LNCaP clone FGC (cell line): ENCODE measurements at regions not wholly inside any gene's neighbourhood (a gene's known extent, or its start where the extent isn't known, plus 50 kb on each side); places are given as distances from the start of the nearest gene placed in this dataset.

Experiments
- DNase-seq: peaks from one replicate; pipeline ENCODE4 v3.0.0-alpha.2; 2011; ENCODE audit warnings: low read depth
- H3K4me3 ChIP-seq: 2 replicates; pipeline ENCODE4 v1.5.1; 2011; ENCODE audit warnings: mild to moderate bottlenecking, low read depth, low read length, control low read depth
- TF ChIP-seq, protein P1 (sequence below): IDR thresholded peaks from 2 replicates; pipeline ENCODE4 v1.5.1; 2012; ENCODE audit warnings: mild to moderate bottlenecking; ENCODE audit not compliant: control insufficient read depth, insufficient read depth; ENCODE audit errors: extremely low read depth

DNA sequence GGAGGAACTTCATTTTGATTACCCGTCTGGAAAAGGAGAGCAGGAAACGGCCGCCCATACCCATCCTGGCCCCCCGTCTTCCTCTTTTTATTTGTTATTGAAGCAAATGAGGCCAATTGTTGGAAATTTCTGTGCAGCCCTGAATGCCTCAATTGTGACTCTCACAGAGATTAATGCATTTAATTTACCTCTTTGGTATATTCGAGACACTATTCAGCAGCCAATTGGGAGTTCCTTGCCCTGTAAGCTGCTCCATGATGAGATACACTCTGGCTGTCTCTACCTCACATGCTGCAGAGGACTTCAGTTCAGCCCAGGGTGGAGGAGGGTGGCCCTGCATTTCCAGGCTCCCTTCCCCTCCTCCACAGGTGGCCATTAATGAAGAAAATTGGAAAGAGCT is 60.6 kb upstream of the NTM start:
- DNase-seq: no peak
- TF ChIP-seq, protein P1, sequence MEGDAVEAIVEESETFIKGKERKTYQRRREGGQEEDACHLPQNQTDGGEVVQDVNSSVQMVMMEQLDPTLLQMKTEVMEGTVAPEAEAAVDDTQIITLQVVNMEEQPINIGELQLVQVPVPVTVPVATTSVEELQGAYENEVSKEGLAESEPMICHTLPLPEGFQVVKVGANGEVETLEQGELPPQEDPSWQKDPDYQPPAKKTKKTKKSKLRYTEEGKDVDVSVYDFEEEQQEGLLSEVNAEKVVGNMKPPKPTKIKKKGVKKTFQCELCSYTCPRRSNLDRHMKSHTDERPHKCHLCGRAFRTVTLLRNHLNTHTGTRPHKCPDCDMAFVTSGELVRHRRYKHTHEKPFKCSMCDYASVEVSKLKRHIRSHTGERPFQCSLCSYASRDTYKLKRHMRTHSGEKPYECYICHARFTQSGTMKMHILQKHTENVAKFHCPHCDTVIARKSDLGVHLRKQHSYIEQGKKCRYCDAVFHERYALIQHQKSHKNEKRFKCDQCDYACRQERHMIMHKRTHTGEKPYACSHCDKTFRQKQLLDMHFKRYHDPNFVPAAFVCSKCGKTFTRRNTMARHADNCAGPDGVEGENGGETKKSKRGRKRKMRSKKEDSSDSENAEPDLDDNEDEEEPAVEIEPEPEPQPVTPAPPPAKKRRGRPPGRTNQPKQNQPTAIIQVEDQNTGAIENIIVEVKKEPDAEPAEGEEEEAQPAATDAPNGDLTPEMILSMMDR: no peak
- no peak overlapping the region for H3K4me3 ChIP-seq

DNA sequence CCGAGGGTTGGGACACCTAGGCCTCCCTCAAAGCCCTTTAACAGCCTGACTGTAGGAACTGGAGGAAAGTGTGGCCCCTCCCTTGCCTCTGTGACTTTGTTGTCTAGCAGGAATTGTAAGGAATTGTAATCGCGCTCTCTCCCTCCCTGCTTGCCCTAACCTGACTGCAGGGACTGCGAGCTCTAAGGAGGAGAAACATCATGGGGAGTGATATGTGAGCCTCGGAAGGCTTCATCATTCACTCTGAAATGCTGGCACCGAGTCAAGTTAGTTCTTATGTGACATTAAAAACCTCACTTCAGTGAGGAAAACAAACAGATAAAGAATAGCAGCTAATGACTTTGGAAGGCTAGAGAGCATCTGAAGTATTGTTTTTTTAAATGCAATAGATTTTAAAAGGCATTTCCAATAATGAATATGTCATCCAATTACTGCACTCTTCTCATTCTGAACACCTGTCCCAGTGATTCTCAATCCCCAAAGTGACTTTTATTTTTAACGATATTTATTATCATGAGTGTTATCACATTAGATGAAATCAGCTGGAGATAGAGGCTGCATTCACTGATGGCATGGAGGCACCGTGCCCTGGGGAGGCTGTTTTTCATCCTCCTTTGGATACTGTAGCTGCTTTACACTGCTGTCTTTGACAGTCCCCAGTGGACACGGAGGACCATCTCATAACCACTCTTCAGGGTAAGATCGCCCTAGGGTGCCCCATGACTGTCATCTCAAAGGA is 58.5 kb upstream of the NTM start:
- H3K4me3 ChIP-seq: no peak overlapping the region
- no peak for DNase-seq
- TF ChIP-seq, protein P1: no peak
